K562 (cell line): ENCODE measurements at regions not wholly inside any gene's neighbourhood (a gene's known extent, or its start where the extent isn't known, plus 50 kb on each side); places are given as distances from the start of the nearest gene placed in this dataset.

Experiments
- ATAC-seq: fragments of 200-7000 bp; cut with Tn5 transposase; 3 replicates; pipeline ENCODE4 v1.9.1; 2020; ENCODE audit warnings: moderate library complexity
- BruUV-seq: library from RNA; stranded (reverse); fragments of 400-500 nt; replicated peaks from 2 replicates; lab custom pipeline; 2021; lab: Mats Ljungman, UMichigan
- CTCF ChIA-PET: fragments of 300-600 bp; formaldehyde crosslinking; extraction: SDS; loops from one replicate; lab custom pipeline; 2021; ENCODE audit warnings: low intra/inter-chr PET ratio; lab: Yijun Ruan, JAX
- POLR2A ChIA-PET: fragments of 300-600, 350-650 bp; sonication (Branson Sonifier 250); formaldehyde crosslinking; extraction: SDS; loops from one replicate; lab custom pipeline; 2021; ENCODE audit warnings: antibody characterized with exemption, inconsistent platforms; lab: Yijun Ruan, JAX
- DNase-seq, 4 experiments: peaks; one replicate each; pipeline versions ENCODE4 v3.0.0 to v3.0.0-alpha.2; 2011 to 2018; ENCODE audit warnings: low spot score in 3 of 4, mixed read lengths in 3 of 4; ENCODE audit errors: extremely low read depth in 1 of 4
- FAIRE-seq: peaks from 2 replicates; lab custom pipeline; 2011; peaks lifted over from hg19 to GRCh38; lab: Jason Lieb, UNC
- H2AFZ ChIP-seq: 2 replicates; pipeline ENCODE4 v1.6.0; 2011; ENCODE audit warnings: low read depth, low read length, control low read depth, inconsistent platforms
- H3K27ac ChIP-seq: fragments of 200-600 bp; 3 replicates; pipeline ENCODE4 v1.8.0; 2011; ENCODE audit warnings: low read depth, mild to moderate bottlenecking, control low read depth, inconsistent platforms, low read length, moderate library complexity, mixed read lengths; ENCODE audit errors: extremely low read depth
- H3K27me3 ChIP-seq, 2 experiments: fragments of 300-600 bp in 1 of 2; 2 replicates in 1 of 2; 3 replicates in 1 of 2; pipeline versions ENCODE4 v1.6.0 to v1.8.0; 2011; ENCODE audit warnings: inconsistent platforms in 2 of 2, low read length in 2 of 2, mild to moderate bottlenecking in 1 of 2, mixed read lengths in 1 of 2, moderate library complexity in 1 of 2; ENCODE audit not compliant: control insufficient read depth in 2 of 2, insufficient read depth in 2 of 2
- H3K36me3 ChIP-seq: fragments of 300-600 bp; 3 replicates; pipeline ENCODE4 v1.8.0; 2011; ENCODE audit warnings: mild to moderate bottlenecking, low read length, inconsistent platforms; ENCODE audit not compliant: control insufficient read depth, insufficient read depth
- H3K4me1 ChIP-seq, 2 experiments: fragments of 200-600 bp in 1 of 2; replicated peaks in 1 of 2; 2 replicates in 1 of 2; 3 replicates in 1 of 2; pipeline versions ENCODE4 v1.5.1 to v1.8.0; 2011; ENCODE audit warnings: inconsistent platforms in 2 of 2, low read length in 2 of 2, mild to moderate bottlenecking in 1 of 2, mixed read lengths in 1 of 2, moderate library complexity in 1 of 2; ENCODE audit not compliant: control insufficient read depth in 2 of 2, insufficient read depth in 2 of 2
- H3K4me2 ChIP-seq: 2 replicates; pipeline ENCODE4 v1.6.1; 2011; ENCODE audit warnings: low read length, control low read depth, inconsistent platforms, mixed read lengths; ENCODE audit not compliant: insufficient read depth
- H3K4me3 ChIP-seq: fragments of 200-600 bp; sonication (generic), shearing (Covaris generic); 2 replicates; pipeline ENCODE4 v1.5.1; 2016; ENCODE audit warnings: control low read depth, inconsistent platforms
- H3K79me2 ChIP-seq: fragments of 200-600 bp; 3 replicates; pipeline ENCODE4 v1.8.0; 2011; ENCODE audit warnings: low read length, inconsistent platforms; ENCODE audit not compliant: control insufficient read depth, insufficient read depth
- H3K9ac ChIP-seq, 2 experiments: 2 replicates each; pipeline versions ENCODE4 v1.6.0 to v1.6.1; 2011; ENCODE audit warnings: low read depth in 2 of 2, low read length in 2 of 2, control low read depth in 1 of 2, inconsistent platforms in 1 of 2, mild to moderate bottlenecking in 1 of 2, mixed read lengths in 1 of 2; ENCODE audit not compliant: insufficient read depth in 1 of 2
- H3K9me1 ChIP-seq: one replicate; pipeline ENCODE4 v1.6.0; 2011; ENCODE audit warnings: inconsistent platforms, mild to moderate bottlenecking, low read length, moderate library complexity; ENCODE audit not compliant: control insufficient read depth, insufficient read depth
- H3K9me3 ChIP-seq: replicated peaks from 2 replicates; pipeline ENCODE4 v1.5.1; 2011; ENCODE audit warnings: low read depth, low read length, inconsistent platforms; ENCODE audit not compliant: control insufficient read depth, insufficient read depth
- H4K20me1 ChIP-seq: replicated peaks from 2 replicates; pipeline ENCODE4 v1.6.1; 2011; ENCODE audit warnings: low read length, inconsistent platforms, mixed read lengths; ENCODE audit not compliant: control insufficient read depth, insufficient read depth
- E2F3 ChIP-seq: fragments of 250-450 bp; sonication (Bioruptor Pico); IDR thresholded peaks from 2 replicates; pipeline ENCODE4 v1.4.0; 2020; ENCODE audit warnings: mild to moderate bottlenecking
- GATAD2B ChIP-seq: fragments of 450-650 bp; IDR thresholded peaks from 2 replicates; pipeline ENCODE4 v1.6.1; 2017; ENCODE audit warnings: mild to moderate bottlenecking, borderline replicate concordance
- HMG20A ChIP-seq: fragments of 450-650 bp; formaldehyde crosslinking; conservative IDR thresholded peaks from 2 replicates; pipeline ENCODE4 v1.4.0; 2020; ENCODE audit warnings: mild to moderate bottlenecking, mixed read lengths
- KLF1 ChIP-seq: fragments of 450-650 bp; IDR thresholded peaks from 2 replicates; pipeline ENCODE4 v1.6.1; 2016; ENCODE audit warnings: missing genetic modification characterization, missing compliant biosample characterization
- NR2C2 ChIP-seq, 2 experiments: fragments of 200-800 bp in 1 of 2; sonication (Bioruptor generic) in 1 of 2; sonication (generic) in 1 of 2; formaldehyde crosslinking in 1 of 2; IDR thresholded peaks; 2 replicates each; pipeline versions ENCODE4 v1.6.1 to v1.8.0; 2016 to 2022; ENCODE audit warnings: mild to moderate bottlenecking in 1 of 2, missing compliant biosample characterization in 1 of 2, missing genetic modification characterization in 1 of 2, missing genetic modification reagents in 1 of 2
- POLR3G ChIP-seq: IDR thresholded peaks from 2 replicates; pipeline ENCODE4 v1.6.1; 2011; ENCODE audit not compliant: insufficient read length, insufficient replicate concordance; ENCODE audit errors: extremely low read depth
- TAF1 ChIP-seq: IDR thresholded peaks from 2 replicates; pipeline ENCODE4 v1.6.1; 2011; ENCODE audit warnings: mild to moderate bottlenecking, low read length, moderate library complexity; ENCODE audit not compliant: insufficient read depth, control insufficient read depth, severe bottlenecking; ENCODE audit errors: extremely low read depth
- ZMIZ1 ChIP-seq, 2 experiments: fragments of 150-350 bp in 1 of 2; IDR thresholded peaks; 2 replicates each; pipeline ENCODE4 v1.6.1; 2012 to 2016; ENCODE audit warnings: low read depth in 2 of 2, low read length in 2 of 2, mild to moderate bottlenecking in 1 of 2, moderate library complexity in 1 of 2
- ZNF512 ChIP-seq: IDR thresholded peaks from 2 replicates; pipeline ENCODE4 v1.6.1; 2016; ENCODE audit warnings: missing genetic modification characterization, missing compliant biosample characterization
- in situ Hi-C: fragments of 300-500 bp; cut with MboI; formaldehyde crosslinking; loops from 4 replicates; pipeline ENCODE4 v1.15.0; 2018; ENCODE audit warnings: inconsistent platforms, mixed read lengths
- intact Hi-C: fragments of 100-400 bp; cut with micrococcal nuclease; formaldehyde crosslinking; loops from 2 replicates; pipeline ENCODE4 v1.14.2; 2022

GRCh38 chr2:194495046-194495445 lies 1162.0 kb upstream of the SLC39A10 start:
- Histone ChIP-seq H3K9me1 (no peaks in the 10 kb centered on the region), H2AFZ (no peak overlapping the region), H3K27ac (no peak overlapping the region)
- POLR2A ChIA-PET, result no interaction called here
- TF ChIP-seq POLR3G (no peak), E2F3 (no peak), GATAD2B (no peak), HMG20A (CRISPR knock-in tag) (no peak), TAF1 (no peak), ZMIZ1 (IDR thresholded peaks at IDR 0.05; ENCODE audit: low read depth in 2 of 2, low read length in 2 of 2) (no peak), ZNF512 (tag) (no peak), KLF1 (tag) (no peak), NR2C2 (CRISPR knock-in tag; IDR thresholded peaks at IDR 0.05) (no peak), NR2C2 (tag; IDR thresholded peaks at IDR 0.05) (no peak)
- TF ChIP-seq, all 486 proteins: peak for 0
- CTCF ChIA-PET, result no interaction called here
- H3K79me2 ChIP-seq, result no peaks in the 10 kb centered on the region
- no peaks in the 10 kb centered on the region for H3K36me3 ChIP-seq
- no TSS peak for BruUV-seq
- H4K20me1 ChIP-seq, result no peaks in the 10 kb centered on the region
- DNase-seq, result no peak
- no peaks in the 10 kb centered on the region for H3K27me3 ChIP-seq
- H3K4me3 ChIP-seq, result no peak overlapping the region
- intact Hi-C loops (no loop called here), in situ Hi-C loops (no loop called here)
- FAIRE-seq, result no peak
- no peak for ATAC-seq
- H3K4me1 ChIP-seq, result no peaks in the 10 kb centered on the region
- no peak overlapping the region for H3K9ac ChIP-seq
- no peaks in the 10 kb centered on the region for H3K9me3 ChIP-seq
- H3K4me2 ChIP-seq, result no peak overlapping the region
